Small intestine (tissue), 7 donors: ENCODE measurements at regions not wholly inside any gene's neighbourhood (a gene's known extent, or its start where the extent isn't known, plus 50 kb on each side); places are given as distances from the start of the nearest gene placed in this dataset.
"Not testable (repeated sequence)": the region's sequence is repeated elsewhere in the genome, so short reads cannot be mapped to it uniquely, and the experiment has no call there.

Experiments
- DNase-seq, 2 donors: peaks; one replicate each; pipeline versions ENCODE4 v3.0.0 to v3.0.0-alpha.2; 2013
- FAIRE-seq: peaks from 2 replicates; lab custom pipeline; 2012; peaks lifted over from hg19 to GRCh38; lab: Jason Lieb, UNC
- H3K27ac ChIP-seq, 3 donors: one replicate each; pipeline ENCODE4 v1.5.1; 2013; ENCODE audit warnings: low read length in 2 of 3, mild to moderate bottlenecking in 2 of 3, control low read depth in 1 of 3, inconsistent platforms in 1 of 3, low read depth in 1 of 3, moderate library complexity in 1 of 3
- H3K27me3 ChIP-seq, 3 donors: one replicate each; pipeline ENCODE4 v1.6.1; 2013; ENCODE audit warnings: low read length in 3 of 3, inconsistent platforms in 1 of 3; ENCODE audit not compliant: control insufficient read depth in 3 of 3, insufficient read depth in 3 of 3
- H3K36me3 ChIP-seq, 3 donors: one replicate each; pipeline ENCODE4 v1.6.1; 2013; ENCODE audit warnings: low read length in 3 of 3, inconsistent platforms in 1 of 3, low read depth in 1 of 3, mild to moderate bottlenecking in 1 of 3, moderate library complexity in 1 of 3; ENCODE audit not compliant: control insufficient read depth in 3 of 3, insufficient read depth in 2 of 3
- H3K4me1 ChIP-seq, 3 donors: one replicate each; pipeline ENCODE4 v1.6.1; 2013; ENCODE audit warnings: low read length in 2 of 3, inconsistent platforms in 1 of 3, low read depth in 1 of 3, mild to moderate bottlenecking in 1 of 3, moderate library complexity in 1 of 3; ENCODE audit not compliant: control insufficient read depth in 3 of 3, insufficient read depth in 2 of 3
- H3K4me3 ChIP-seq, 3 donors: one replicate each; pipeline ENCODE4 v1.5.1; 2013; ENCODE audit warnings: low read length in 3 of 3, control low read depth in 1 of 3, inconsistent platforms in 1 of 3, low read depth in 1 of 3, mild to moderate bottlenecking in 1 of 3, moderate library complexity in 1 of 3
- H3K9me3 ChIP-seq, 2 donors: one replicate each; pipeline ENCODE4 v1.6.1; 2013; ENCODE audit warnings: low read depth in 1 of 2, low read length in 1 of 2; ENCODE audit not compliant: control insufficient read depth in 2 of 2, insufficient read depth in 1 of 2
- WGBS, 3 donors: extraction: QIAGEN DNeasy Blood & Tissue Kit; methylation state at CpG; one replicate each; pipeline ENCODE4 v1.1.7; 2013; 5-methylcytosine and 5-hydroxymethylcytosine counted together
- donor health status: healthy with polysubstance abuse.
- donor health status: control.
- donor health status: control.
- donor health status: Bipolar disorder and iron deficiency.
- donor health status: healthy.

DNA sequence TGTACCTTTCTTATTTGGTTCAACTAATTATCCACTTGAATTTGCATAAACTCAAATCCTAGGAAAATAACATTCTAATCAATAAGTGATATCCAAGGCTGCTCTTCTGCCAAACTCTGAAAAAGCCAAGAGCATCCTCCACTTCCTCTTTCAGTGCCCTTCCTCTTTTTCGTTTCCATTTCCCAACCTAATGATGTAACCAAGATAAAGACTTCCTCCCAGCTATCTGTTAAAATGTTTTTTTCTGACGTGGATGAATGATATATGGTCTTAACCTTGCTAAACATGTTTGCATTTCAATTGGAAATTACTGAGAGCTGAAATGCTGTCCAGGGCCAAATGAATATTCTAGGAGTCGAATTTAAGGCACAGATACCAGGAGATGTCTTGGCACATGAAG, 459.5 kb upstream of the PDE3A start:
- FAIRE-seq, result no peak
- Histone ChIP-seq H3K4me1 (no peaks in the 10 kb centered on the region), H3K36me3 (no peaks in the 10 kb centered on the region), H3K4me3 (no peak overlapping the region), H3K27me3 (no peaks in the 10 kb centered on the region), H3K9me3 (no peaks in the 10 kb centered on the region), H3K27ac (no peak overlapping the region)
- WGBS, 3 donors, result 38 to 42% (median 40%) methylated on average over 3 of the region's 3 CpGs
- no peak for DNase-seq

DNA sequence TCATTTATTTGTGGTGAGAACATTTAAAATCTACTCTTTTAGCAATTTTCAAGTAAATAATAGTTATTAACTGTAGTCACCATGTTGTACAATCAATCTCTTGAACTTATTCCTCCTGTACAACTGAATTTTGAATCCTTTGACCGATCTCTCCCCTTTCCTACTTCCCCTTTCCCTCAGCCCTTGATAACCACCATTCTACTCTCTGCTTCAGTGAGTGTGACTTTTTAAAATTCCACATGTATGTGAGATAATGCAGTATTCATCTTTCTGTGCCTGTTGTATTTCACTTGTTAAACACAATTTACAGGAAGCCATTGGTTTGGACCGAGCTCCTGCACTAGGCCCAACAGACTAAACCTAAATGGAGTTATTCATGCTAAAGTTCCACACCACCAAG, 458.9 kb upstream of the PDE3A start:
- no peak overlapping the region for H3K4me3 ChIP-seq
- H3K27ac ChIP-seq, result no peak overlapping the region
- 40 to 46% (median 43%) methylated on average over 2 of the region's 2 CpGs for whole genome bisulfite sequencing, 3 donors
- DNase-seq, result no peak
- H3K4me1 ChIP-seq, result no peaks in the 10 kb centered on the region
- H3K9me3 ChIP-seq, result no peaks in the 10 kb centered on the region
- H3K27me3 ChIP-seq, result no peaks in the 10 kb centered on the region
- H3K36me3 ChIP-seq, result no peaks in the 10 kb centered on the region
- FAIRE-seq, result no peak

DNA sequence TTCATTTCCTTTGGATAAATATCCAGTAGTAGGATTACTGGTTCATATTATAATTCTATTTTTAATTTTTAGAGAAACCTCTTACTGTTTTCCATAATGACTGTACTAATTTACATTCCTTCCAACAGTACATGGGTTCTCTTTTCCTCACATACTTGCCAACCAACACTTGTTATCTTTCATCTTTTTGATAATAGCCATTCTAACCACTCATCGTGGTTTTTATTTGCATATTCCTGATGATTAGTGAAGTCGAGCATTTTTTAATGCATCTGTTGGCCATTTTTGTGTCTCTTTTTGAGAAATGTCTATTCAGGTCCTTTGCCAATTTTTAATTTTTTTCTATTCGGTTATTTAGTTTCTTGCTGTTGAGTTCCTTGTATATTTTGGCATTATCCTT, 457.7 kb upstream of the PDE3A start:
- no peaks in the 10 kb centered on the region for H3K9me3 ChIP-seq
- H3K27me3 ChIP-seq, result no peaks in the 10 kb centered on the region
- H3K4me3 ChIP-seq, result no peak overlapping the region
- FAIRE-seq, result no peak
- WGBS, 3 donors, result 73 to 83% (median 75%) methylated on average over 3 of the region's 3 CpGs
- no peak for DNase-seq
- H3K27ac ChIP-seq, result no peak overlapping the region
- H3K36me3 ChIP-seq, result no peaks in the 10 kb centered on the region
- H3K4me1 ChIP-seq, result no peaks in the 10 kb centered on the region

DNA sequence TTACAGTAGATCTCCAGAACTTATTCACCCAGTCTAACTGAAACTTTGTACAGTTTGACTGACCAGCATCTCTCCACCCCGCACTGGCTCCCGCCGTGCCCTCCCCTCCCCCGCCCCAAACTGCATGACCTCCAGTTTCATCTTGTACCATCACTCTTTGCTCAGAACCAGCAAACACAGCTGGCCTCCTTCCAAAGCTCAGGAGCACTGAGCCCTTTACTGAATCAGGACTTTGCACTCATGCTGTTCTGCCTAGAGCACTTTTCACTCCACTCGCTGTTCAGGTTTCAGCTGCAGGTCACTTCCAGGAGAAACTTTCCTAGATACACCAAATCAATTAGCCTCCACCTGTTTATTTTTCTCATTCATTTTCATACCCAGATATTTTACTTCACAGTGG, 455.3 kb upstream of the PDE3A start:
- FAIRE-seq (no peak), DNase-seq (peak; percentile 63 to 91)
- H3K36me3 ChIP-seq, result no peaks in the 10 kb centered on the region
- H3K4me1 ChIP-seq, result peaks cover 0 to 3% (median 2%) of the 10 kb centered on the region in 3 donors
- WGBS, 3 donors, result 31 to 51% (median 47%) methylated on average over 5 of the region's 5 CpGs
- no peak overlapping the region for H3K4me3 ChIP-seq
- H3K9me3 ChIP-seq, result no peaks in the 10 kb centered on the region
- no peak overlapping the region for H3K27ac ChIP-seq
- H3K27me3 ChIP-seq, result no peaks in the 10 kb centered on the region

DNA sequence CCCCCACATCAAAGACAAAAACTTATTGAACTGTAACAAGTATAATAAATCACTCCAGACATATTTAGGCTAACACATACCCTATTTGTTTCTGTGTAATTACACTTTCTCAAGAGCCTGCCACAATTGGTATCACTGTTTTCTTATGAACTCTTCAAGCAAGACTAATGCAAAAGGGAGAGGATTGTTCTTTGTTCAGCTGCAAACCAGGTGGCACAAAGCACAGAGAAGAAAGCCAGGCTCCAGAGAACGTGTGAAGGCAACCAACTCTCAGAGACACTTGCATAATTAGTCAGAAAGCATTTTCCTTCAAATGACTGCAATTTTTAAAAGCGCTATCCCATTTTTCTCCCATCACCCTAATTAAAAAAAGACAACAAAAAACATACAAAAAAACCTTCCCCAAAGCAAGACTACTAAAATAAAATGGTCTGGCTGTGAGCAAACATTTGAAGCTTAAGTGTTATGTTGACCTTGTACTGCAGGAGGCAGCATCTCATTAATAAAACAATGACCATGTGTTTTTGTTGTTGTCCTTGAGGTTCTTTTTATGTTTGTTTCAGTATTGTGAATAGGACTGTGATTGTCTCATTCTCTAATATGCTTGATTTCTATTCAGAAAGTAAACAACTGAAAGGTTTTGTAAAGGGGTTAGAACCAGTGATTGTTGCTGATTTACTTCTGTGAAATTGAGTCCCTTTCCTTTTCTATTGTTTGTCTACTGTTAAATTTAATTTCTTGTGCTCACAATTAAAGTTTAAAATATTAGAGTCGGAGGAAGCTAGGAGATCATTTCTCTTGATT, 452.7 kb upstream of the PDE3A start:
- WGBS, 3 donors, result 64 to 68% (median 66%) methylated on average over 3 of the region's 3 CpGs
- DNase-seq, result peak; percentile 56 to 59
- peak; percentile 74 for FAIRE-seq

DNA sequence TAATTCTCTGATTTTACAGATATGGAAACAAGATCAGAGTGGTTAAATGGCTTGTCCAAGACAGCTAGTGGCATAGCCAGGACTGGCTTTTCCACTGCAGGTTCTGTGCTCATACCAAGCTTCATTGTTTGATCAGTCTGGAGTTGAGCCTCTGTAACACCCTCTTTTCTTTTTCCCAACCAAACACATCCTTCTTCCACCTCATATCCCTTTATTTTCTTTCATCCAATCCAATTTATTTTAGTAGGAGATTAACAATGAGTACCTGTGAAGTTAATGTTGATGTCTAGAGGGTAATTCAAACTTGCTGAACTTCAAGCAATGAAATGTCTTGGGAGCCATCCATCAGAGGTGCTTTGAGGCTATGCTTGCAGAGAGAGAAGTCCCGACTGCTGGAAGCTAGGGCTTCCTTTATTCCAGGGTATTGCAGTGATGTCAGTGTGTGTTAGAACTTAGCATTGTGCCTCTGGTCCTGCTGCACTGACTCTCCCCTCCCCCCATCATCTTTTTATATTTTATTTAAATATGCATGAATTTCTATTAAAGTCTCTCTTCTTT, 452.1 kb upstream of the PDE3A start:
- Histone ChIP-seq H3K27ac (no peak overlapping the region), H3K27me3 (no peaks in the 10 kb centered on the region), H3K4me3 (no peak overlapping the region), H3K9me3 (peaks cover 0 to 6% of the 10 kb centered on the region in 2 donors), H3K36me3 (no peaks in the 10 kb centered on the region), H3K4me1 (peaks cover 0 to 3% (median 2%) of the 10 kb centered on the region in 3 donors)
- FAIRE-seq, result no peak
- 56 to 70% (median 68%) methylated on average over 1 of the region's 1 CpG for WGBS, 3 donors
- DNase-seq, result peak in 1 of 2 donors; percentile 21

More for the DNA sequence above, 452.7 kb upstream of the PDE3A start:
- Histone ChIP-seq H3K4me1 (peaks cover 0 to 3% (median 2%) of the 10 kb centered on the region in 3 donors), H3K4me3 (no peak overlapping the region), H3K9me3 (peaks cover 0 to 3% of the 10 kb centered on the region in 2 donors), H3K36me3 (no peaks in the 10 kb centered on the region), H3K27ac (peak overlapping the region in 1 of 3 donors; percentile 5), H3K27me3 (no peaks in the 10 kb centered on the region)

- WGBS, 3 donors, result 29 to 56% (median 29%) methylated on average over 3 of the region's 3 CpGs
- H3K4me3 ChIP-seq, result no peak overlapping the region
- FAIRE-seq (no peak), DNase-seq (peak; percentile 6 to 9)
- H3K36me3 ChIP-seq, result no peaks in the 10 kb centered on the region
- H3K9me3 ChIP-seq, result peaks cover 0 to 6% of the 10 kb centered on the region in 2 donors
- peaks cover 0 to 3% (median 2%) of the 10 kb centered on the region in 3 donors for H3K4me1 ChIP-seq
- H3K27ac ChIP-seq, result no peak overlapping the region
- H3K27me3 ChIP-seq, result no peaks in the 10 kb centered on the region
These were observed 451.4 kb upstream of the PDE3A start for GRCh38 chr12:19916974-19917373.

DNA sequence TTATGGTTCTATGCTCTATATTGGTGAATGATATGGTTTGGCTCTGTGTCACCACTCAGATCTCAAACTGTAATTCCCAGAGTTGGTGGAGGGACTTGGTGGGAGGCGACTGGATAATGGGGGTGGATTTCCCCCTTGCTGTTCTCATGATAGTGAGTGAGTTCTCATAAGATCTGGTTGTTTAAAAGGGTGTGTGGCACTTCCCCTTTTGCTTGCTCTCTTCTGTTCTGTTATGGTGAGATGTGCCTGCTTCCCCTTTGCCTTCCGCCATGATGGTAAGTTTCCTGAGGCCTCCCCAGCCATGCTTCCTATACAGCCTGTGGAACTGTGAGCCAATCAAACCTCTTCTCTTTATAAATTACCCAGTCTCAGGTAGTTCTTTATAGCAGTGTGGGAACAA, 446.6 kb upstream of the PDE3A start:
- not testable (repeated sequence) for H3K4me3 ChIP-seq
- 73 to 90% (median 89%) methylated on average over 2 of the region's 2 CpGs for WGBS, 3 donors

More for the DNA sequence above, 446.6 kb upstream of the PDE3A start:
- not testable (repeated sequence) for H3K27ac ChIP-seq, H3K27me3 ChIP-seq, DNase-seq, H3K36me3 ChIP-seq, H3K4me1 ChIP-seq, FAIRE-seq
- H3K9me3 ChIP-seq, result peaks cover 0 to 13% of the 10 kb centered on the region in 2 donors
